ENCODE measurements at regions not wholly inside any gene's neighbourhood (a gene's known extent, or its start where the extent isn't known, plus 50 kb on each side); places are given as distances from the start of the nearest gene placed in this dataset.

DNA sequence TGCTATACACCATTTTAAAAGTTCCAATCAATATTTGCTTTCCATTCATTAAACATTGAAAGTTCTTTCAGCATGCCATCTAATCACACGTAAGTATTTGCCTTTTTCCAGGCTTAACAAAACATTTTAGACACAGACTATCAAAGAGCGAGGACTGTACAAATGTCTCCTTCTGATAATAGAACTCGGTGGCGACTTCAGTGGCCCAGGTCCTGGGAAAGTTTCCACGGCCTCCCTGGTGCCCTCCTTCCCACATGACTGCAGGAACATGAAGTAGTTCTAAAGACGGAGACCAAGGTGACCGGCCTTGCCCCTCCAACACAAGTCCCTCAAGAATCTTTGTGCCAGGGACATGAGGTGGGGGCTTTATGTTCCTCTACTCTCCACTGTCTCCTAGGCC is 174.6 kb upstream of the KBTBD8 start:
- TF ChIP-seq SUZ12 (IDR thresholded peaks at IDR 0.05; ENCODE audit: extremely low read depth, insufficient read depth, insufficient read length) (no peak), ZNF274 (IDR thresholded peaks at IDR 0.05; ENCODE audit: low read depth, low read length) (no peak)
